Right renal pelvis (tissue), 4 donors: ENCODE measurements at regions not wholly inside any gene's neighbourhood (a gene's known extent, or its start where the extent isn't known, plus 50 kb on each side); places are given as distances from the start of the nearest gene placed in this dataset.

Experiments used
- DNase-seq, 4 donors: peaks; one replicate each; pipeline ENCODE4 v3.0.0-alpha.2; 2013; ENCODE audit warnings: low read depth in 4 of 4, low spot score in 3 of 4, missing footprints in 1 of 4

DNA sequence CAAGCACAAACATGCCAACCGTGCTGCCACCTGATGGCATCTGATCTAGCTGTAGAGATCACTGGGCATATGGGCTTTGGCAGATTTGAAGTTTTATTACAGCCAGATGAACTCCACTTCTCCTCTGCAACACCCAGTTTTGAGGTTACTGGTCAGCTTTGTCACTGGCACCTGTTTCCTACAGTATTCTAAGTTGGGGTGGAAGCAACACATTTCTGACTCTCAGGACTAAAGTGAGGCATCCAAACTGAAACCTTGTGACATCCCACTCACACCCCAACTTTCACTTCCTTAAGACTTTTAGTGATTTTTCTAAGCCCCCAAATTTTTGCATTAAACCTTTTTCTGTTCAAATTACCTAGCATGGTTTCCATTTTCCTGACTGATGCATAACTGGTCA, 115.1 kb upstream of the PCDH18 start:
- no peak for DNase-seq

GRCh38 chr4:137644201-137644600, 111.9 kb upstream of the PCDH18 start:
- DNase-seq = no peak

DNA sequence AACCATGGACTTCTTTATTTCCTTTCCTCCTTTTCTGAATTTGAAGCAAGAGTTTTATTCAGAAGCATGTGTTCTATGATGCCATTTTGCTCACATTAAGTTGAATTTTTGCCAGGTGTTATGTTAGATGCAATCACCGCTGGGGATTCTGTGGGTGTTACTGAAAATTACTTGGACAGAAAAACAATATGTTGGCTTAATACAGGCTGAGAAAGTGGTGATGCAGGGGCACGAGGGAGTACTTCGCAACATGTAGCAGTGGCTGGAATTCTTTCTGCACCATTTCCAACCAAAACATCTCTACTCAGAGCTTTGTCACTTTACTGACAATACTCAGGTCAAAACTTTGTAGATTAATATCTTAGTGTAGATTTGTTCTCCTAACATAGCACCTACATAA, 109.2 kb upstream of the PCDH18 start:
- DNase-seq = no peak

GRCh38 chr4:137640838-137641158, 108.5 kb upstream of the PCDH18 start:
- DNase-seq = no peak

- no peak for DNase-seq
Measured at GRCh38 chr4:137640156-137640837, 108.0 kb upstream of the PCDH18 start.

GRCh38 chr4:137638934-137639333, 106.6 kb upstream of the PCDH18 start:
- DNase-seq = no peak

GRCh38 chr4:137635601-137636000, 103.3 kb upstream of the PCDH18 start:
- DNase-seq = no peak

DNA sequence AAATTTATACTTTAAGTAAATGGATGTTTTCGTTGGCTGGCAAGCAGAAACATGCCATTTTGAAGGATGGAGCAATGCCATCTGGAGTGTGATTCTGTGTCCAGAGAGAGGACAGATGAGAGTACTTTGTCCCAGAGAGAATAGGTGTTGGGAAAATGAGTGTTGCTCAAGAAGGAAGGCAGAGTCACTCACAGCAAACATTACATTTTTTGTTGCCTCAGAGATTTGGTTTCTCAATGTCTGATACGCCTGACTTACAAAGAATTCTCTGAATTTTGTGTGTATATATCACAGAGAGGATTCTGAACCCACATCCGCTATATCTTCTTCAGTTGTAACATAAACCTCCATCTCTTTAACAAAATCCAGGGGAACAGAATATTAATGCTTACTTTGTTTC, 102.8 kb upstream of the PCDH18 start:
- DNase-seq = no peak

- DNase-seq = no peak
Measured at GRCh38 chr4:137632842-137633241, 100.5 kb upstream of the PCDH18 start.

DNA sequence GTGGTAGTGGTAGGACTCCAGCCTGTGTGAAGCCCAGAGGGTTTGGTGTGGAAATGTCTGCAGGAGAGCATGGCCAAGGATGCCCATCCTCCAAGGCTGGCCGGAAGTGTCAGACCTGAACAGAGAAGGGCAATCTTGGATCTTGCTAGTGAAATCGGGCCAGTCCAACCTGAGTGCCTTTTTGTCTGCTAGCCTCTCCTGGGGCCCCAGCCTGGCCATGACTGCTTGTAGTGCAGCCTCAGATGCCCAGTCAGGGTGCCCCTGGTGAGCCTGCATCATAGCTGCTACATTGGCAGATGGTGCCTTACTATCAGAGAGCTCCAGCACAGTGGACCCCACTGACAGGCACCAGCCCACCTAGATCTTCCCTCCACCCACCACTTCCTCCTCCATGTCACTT, 99.3 kb upstream of the PCDH18 start:
- DNase-seq = no peak

DNA sequence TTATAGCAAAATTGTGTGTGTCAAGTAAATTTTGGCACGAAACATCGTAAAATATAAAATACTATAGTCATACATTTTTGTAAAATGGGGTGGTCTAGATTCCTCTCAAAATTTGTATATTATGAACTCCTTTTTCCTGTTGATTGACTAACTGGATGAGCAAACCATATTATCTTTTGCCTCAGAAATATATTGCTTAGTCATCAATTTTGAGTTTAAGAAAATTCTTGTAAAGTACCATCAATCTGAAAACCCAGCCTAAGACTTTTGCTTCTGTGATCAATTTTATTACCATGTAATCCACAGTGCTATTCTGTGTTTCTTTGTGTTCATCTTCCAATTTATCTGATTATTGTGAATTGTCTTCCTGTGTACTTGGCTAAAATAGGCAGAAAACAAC, 98.0 kb upstream of the PCDH18 start:
- DNase-seq = no peak

DNA sequence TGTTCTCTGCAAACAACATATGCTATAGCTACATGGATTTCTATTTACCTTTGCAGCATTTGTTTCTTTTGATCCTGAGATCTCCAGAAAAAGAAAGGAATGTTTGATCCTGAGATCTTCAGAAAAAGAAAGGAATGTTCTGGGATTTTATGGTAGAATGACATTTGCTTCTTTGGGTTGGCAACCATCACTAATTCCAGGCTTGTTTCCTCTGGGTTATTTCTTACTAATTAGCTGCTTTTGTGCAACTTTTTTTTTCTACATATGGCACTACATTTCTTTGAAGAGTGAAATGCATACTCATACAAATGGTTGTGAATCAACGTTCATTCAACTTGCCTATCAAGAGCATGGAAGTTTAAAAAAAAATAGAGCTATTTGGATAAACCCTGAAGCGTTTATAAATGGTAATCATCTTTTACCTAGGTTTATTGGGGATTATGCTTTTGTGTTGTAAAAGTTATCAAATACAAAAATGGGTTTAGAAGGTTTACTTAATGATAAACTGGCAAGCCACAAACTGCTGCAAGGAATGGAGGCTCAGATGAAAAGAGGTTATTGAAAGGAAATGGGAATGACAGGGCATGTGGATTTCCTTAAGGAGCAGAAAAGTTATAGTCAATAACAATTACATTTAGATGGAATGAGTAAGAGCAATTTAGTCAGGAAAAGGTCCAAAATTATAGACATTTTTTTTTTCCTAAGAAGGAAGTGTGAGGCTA, 95.6 kb upstream of the PCDH18 start:
- no peak for DNase-seq

DNA sequence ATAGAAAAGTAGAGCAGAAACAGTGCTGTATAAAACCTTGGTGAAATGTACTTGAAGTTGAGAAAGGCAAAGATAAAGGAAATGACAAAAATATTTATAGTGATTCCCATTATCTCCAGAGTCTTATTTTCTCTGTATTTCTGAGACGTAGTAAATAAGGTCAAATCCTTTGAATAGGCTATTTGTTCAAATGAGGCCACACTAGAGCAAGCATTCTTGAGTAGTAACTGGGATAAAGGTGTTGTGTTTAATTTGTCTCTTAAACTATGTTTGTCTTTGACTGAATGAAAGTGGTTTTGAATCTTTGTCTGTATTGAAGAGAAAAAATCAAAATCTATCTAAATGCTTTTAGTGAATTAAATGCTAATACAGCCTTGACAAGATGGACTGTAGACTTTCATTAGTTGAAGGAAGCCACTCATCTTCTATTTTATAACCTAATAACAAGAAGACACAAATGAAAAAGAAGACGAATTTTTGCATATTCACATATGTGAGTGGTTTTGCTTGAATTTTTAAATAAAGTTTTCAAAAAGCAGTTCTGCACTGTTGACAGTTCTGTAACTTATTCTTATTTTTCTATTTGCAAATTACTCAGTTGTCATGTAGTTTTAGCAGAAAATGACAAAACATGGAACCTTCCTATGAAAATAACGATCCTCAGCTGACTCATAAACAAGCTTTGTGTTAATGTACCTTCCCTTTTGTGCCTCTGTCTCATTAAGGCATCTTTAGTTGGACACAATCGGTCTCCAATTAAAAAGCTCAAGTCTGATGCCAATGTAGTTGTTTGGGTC, 94.8 kb upstream of the PCDH18 start:
- DNase-seq = no peak

DNA sequence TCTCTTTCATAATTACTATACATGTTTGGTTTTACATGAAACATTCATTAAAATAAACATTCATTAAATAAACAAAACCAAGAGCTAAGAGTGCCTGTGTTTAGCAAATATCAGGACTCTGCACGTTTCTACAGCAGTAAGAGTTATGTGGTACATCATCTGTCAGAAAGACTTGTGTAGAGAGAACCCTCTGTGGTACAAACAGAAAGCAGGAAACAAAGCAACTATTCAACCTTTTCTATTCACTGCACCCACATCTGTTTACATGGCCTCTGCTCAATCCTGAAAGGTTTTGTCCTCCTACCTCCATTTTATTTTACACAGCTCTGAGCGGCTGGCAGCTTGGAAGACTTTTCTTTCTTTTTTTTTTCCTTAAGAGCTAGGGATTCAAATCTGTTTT, 90.7 kb upstream of the PCDH18 start:
- no peak for DNase-seq

- no peak for DNase-seq
Measured at GRCh38 chr4:137621056-137621455, 88.8 kb upstream of the PCDH18 start.

GRCh38 chr4:137614491-137614890, 82.2 kb upstream of the PCDH18 start:
- no peak for DNase-seq

GRCh38 chr4:137611998-137612700, 79.9 kb upstream of the PCDH18 start:
- DNase-seq = no peak

DNA sequence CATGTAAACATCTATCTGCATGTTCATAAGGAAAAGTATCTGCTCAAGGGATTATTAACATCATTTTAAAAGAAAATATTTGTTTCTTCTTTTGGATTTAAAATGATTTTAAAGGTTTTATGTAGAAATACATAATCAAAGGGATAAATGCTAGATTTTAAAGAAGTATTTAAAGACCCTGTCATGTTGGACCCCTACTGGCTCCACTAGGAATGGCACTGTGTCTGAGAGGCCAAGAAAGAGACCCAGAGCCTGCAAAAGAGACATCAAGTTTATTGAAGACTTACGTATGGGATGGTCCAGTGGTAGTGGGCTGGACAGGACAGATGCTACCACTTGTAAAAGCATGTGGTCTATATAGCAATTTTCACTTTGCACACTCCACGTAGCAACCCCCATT, 78.7 kb upstream of the PCDH18 start:
- DNase-seq = no peak

GRCh38 chr4:137609718-137610430, 77.6 kb upstream of the PCDH18 start:
- peak in 2 of 4 donors; percentile 48 to 56 for DNase-seq

GRCh38 chr4:137608085-137608484, 75.8 kb upstream of the PCDH18 start:
- no peak for DNase-seq

DNA sequence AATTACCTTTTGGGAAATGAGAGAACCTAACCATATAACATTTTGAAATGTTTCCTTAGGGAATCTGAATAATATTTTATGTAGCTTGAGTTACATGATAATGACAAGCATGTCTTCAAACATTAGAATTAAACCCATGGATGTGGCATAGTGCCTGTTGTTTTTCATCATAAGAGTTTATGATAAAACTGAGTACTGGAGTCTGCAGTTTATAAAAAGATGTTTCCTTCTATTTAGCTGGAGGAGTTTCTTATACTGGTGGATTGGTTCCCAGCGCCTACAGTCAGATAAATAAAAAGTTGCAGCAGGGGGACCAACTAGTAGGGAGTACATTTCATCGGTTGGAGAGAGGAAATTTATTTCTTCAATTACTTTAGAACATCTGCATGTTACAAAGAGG, 70.1 kb upstream of the PCDH18 start:
- no peak for DNase-seq
